ENCODE measurements at regions not wholly inside any gene's neighbourhood (a gene's known extent, or its start where the extent isn't known, plus 50 kb on each side); places are given as distances from the start of the nearest gene placed in this dataset.
"Not testable (repeated sequence)": the region's sequence is repeated elsewhere in the genome, so short reads cannot be mapped to it uniquely, and the experiment has no call there.

DNA sequence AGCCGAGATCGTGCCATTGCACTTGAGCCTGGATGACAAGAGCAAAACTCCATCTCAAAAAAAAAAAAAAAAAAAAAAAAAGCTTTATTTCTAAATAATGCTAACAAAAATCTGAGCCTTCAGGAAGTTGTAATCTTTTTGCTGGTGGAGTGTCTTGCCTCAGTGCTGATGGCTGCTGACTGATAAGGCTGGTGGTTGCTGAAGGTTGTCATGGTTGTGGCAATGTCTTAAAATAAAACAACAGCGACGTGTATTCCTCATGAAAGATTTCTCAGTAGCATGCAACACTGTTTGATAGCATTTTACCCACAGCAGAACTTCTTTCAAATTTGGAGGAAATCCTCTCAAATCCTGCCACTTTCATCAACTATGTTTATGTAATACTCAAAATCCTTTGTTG, 77.4 kb upstream of the PTPRG start:
- Histone ChIP-seq H3K4me3 (no peak overlapping the region), H3K4me1 (no peaks in the 10 kb centered on the region), H3K27me3 (no peaks in the 10 kb centered on the region), H3K36me3 (no peaks in the 10 kb centered on the region), H3K9me3 (no peaks in the 10 kb centered on the region), H3K27ac (no peak overlapping the region)
- WGBS, result 89% methylated on average over 4 of the region's 4 CpGs
- TF ChIP-seq, protein P1, sequence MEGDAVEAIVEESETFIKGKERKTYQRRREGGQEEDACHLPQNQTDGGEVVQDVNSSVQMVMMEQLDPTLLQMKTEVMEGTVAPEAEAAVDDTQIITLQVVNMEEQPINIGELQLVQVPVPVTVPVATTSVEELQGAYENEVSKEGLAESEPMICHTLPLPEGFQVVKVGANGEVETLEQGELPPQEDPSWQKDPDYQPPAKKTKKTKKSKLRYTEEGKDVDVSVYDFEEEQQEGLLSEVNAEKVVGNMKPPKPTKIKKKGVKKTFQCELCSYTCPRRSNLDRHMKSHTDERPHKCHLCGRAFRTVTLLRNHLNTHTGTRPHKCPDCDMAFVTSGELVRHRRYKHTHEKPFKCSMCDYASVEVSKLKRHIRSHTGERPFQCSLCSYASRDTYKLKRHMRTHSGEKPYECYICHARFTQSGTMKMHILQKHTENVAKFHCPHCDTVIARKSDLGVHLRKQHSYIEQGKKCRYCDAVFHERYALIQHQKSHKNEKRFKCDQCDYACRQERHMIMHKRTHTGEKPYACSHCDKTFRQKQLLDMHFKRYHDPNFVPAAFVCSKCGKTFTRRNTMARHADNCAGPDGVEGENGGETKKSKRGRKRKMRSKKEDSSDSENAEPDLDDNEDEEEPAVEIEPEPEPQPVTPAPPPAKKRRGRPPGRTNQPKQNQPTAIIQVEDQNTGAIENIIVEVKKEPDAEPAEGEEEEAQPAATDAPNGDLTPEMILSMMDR (IDR thresholded peaks at IDR 0.05), result no peak
- TF ChIP-seq POLR2AphosphoS5 (IDR thresholded peaks at IDR 0.05) (no peak), EP300 (IDR thresholded peaks at IDR 0.05) (no peak), POLR2A (IDR thresholded peaks at IDR 0.05) (no peak)
- no peak for DNase-seq (ENCODE audit: low spot score in 2 of 2)

DNA sequence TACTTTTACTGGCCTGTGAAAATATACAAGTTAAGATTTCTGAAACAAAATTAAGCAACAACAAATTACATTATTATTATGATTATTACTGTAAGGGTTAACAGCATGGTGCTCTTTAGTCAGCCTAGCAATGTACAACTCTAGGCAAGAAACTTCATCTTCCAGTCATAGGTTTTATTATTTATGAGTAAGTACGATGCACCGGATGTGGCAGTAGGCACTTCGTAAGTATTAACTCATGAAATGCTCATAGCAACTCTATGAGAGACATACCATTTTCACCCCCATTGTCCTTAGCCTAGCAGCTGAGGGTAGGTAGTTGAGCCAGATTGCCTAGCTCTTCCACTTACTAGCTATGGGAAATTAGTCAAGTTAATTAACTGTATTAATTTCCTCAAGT, 68.0 kb upstream of the PTPRG start:
- DNase-seq (ENCODE audit: low spot score in 2 of 2), result no peak
- H3K4me1 ChIP-seq, result no peaks in the 10 kb centered on the region
- no peak overlapping the region for H3K27ac ChIP-seq
- no peak overlapping the region for H3K4me3 ChIP-seq
- no peak for TF ChIP-seq POLR2A (IDR thresholded peaks at IDR 0.05)
- TF ChIP-seq EP300 (IDR thresholded peaks at IDR 0.05), result no peak
- TF ChIP-seq, protein P1 (IDR thresholded peaks at IDR 0.05), result no peak
- TF ChIP-seq POLR2AphosphoS5 (IDR thresholded peaks at IDR 0.05), result no peak
- no peaks in the 10 kb centered on the region for H3K36me3 ChIP-seq
- 60% methylated on average over 3 of the region's 3 CpGs for WGBS
- H3K9me3 ChIP-seq, result no peaks in the 10 kb centered on the region
- H3K27me3 ChIP-seq, result no peaks in the 10 kb centered on the region

DNA sequence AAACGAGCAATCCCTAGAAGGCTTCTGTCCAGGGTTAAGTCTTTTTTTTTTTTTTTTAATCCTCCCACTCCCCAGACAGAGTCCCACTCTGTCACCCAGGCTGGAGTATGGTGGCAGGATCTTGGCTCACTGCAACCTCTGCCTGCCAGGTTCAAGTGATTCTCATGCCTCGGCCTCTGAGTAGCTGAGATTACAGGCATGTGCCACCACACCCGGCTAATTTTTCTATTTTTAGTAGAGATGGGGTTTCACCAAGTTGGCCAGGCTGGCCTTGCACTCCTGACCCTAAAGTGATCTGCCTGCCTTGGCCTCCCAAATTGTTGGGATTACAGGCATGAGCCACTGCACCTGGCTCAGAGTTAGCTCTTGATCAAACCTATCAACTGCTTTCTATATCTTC, 67.1 kb upstream of the PTPRG start:
- not testable (repeated sequence) for H3K27ac ChIP-seq; H3K4me1 ChIP-seq; DNase-seq (ENCODE audit: low spot score in 2 of 2); H3K4me3 ChIP-seq; H3K36me3 ChIP-seq; H3K27me3 ChIP-seq; H3K9me3 ChIP-seq
- WGBS, result 94% methylated on average over 2 of the region's 3 CpGs

DNA sequence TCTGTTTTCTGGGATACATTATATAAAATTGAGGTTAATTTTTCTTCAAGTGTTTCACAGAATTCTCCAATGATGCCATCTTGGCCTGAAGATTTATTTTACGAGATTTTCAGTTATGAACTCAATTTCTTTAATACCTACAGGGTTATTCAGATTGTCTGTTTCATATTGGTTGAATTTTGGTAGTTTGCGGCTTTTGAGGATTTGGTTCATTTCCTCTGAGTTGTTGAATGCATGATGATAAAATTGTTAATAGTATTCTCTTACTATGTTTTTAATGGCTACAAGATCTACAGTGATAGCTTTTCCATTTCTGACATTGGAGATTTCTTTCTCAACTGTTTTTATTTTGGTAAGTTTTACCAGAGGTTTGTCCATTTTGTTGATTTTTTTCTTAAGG, 63.9 kb upstream of the PTPRG start:
- H3K9me3 ChIP-seq, result no peaks in the 10 kb centered on the region
- no peaks in the 10 kb centered on the region for H3K36me3 ChIP-seq
- H3K27ac ChIP-seq, result no peak overlapping the region
- DNase-seq (ENCODE audit: low spot score in 2 of 2), result no peak
- no peaks in the 10 kb centered on the region for H3K4me1 ChIP-seq
- TF ChIP-seq POLR2A (IDR thresholded peaks at IDR 0.05) (no peak), EP300 (IDR thresholded peaks at IDR 0.05) (no peak), POLR2AphosphoS5 (IDR thresholded peaks at IDR 0.05) (no peak)
- TF ChIP-seq, protein P1 (IDR thresholded peaks at IDR 0.05), result no peak
- no peak overlapping the region for H3K4me3 ChIP-seq
- H3K27me3 ChIP-seq, result no peaks in the 10 kb centered on the region
- 90% methylated on average over 2 of the region's 2 CpGs for WGBS

DNA sequence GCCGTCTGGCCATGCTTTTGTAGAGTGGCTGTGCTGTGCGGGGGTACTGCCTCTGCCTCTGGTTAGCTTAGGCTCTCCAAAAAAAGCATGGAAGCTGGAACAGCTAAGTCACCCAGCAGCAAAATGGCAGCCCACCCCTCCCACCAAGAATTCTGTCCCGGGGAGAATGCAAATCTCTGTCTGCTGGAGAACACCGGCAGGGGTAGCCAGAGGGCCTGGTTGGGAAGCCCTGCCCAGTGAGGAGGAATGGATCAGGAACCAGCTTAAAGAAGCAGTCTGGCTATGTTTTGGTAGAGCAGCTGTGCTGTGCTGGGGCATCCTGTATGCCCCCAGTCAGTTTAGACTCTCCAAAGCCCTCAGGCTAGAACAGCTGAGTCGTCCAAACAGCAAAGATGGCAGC, 56.2 kb upstream of the PTPRG start:
- no peaks in the 10 kb centered on the region for H3K4me1 ChIP-seq
- TF ChIP-seq POLR2A (IDR thresholded peaks at IDR 0.05), result no peak
- TF ChIP-seq POLR2AphosphoS5 (IDR thresholded peaks at IDR 0.05), result no peak
- TF ChIP-seq EP300 (IDR thresholded peaks at IDR 0.05), result no peak
- TF ChIP-seq, protein P1 (IDR thresholded peaks at IDR 0.05), result no peak
- H3K36me3 ChIP-seq, result no peaks in the 10 kb centered on the region
- 83% methylated on average over 1 of the region's 5 CpGs for WGBS
- DNase-seq (ENCODE audit: low spot score in 2 of 2), result no peak
- no peak overlapping the region for H3K27ac ChIP-seq
- H3K4me3 ChIP-seq, result no peak overlapping the region
- no peaks in the 10 kb centered on the region for H3K27me3 ChIP-seq
- no peaks in the 10 kb centered on the region for H3K9me3 ChIP-seq

DNA sequence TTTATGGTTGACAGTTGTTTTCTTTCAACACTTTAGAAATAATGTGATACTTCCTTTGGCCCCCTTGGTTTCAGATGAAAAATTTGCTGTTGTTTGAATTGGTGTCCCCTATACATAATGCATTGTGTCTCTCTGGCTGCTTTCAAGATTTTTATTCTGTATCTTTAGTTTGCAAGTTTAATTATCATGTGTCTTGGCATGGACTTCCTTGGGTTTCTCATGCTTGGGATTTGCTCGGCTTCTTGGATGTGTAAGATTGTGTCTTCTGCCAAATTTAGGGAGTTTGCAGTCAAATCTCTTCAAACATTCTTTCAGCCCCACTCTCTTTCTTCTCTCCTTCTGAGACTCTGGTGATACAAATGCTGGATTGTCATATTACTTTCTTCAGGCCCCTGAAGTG, 53.4 kb upstream of the PTPRG start:
- no peaks in the 10 kb centered on the region for H3K36me3 ChIP-seq
- no peaks in the 10 kb centered on the region for H3K4me1 ChIP-seq

More for the DNA sequence above, 53.4 kb upstream of the PTPRG start:
- 48% methylated on average over 1 of the region's 1 CpG for WGBS
- Histone ChIP-seq H3K4me3 (no peak overlapping the region), H3K27ac (no peak overlapping the region), H3K9me3 (no peaks in the 10 kb centered on the region), H3K27me3 (no peaks in the 10 kb centered on the region)
- TF ChIP-seq, protein P1 (IDR thresholded peaks at IDR 0.05), result no peak
- no peak for TF ChIP-seq POLR2A (IDR thresholded peaks at IDR 0.05)
- no peak for TF ChIP-seq EP300 (IDR thresholded peaks at IDR 0.05)
- TF ChIP-seq POLR2AphosphoS5 (IDR thresholded peaks at IDR 0.05), result no peak
- DNase-seq (ENCODE audit: low spot score in 2 of 2), result no peak
